Activated T-cell treated with anti-CD3 and anti-CD28 coated beads, Interleukin-2, amount 50 U/mL, for 4 hours (primary cell): ENCODE measurements at regions not wholly inside any gene's neighbourhood (a gene's known extent, or its start where the extent isn't known, plus 50 kb on each side); places are given as distances from the start of the nearest gene placed in this dataset.

ENCODE experiments used
- ATAC-seq, 2 donors: fragments of 200-7000 bp; cut with Tn5 transposase; one replicate each; pipeline ENCODE4 v1.10.0; 2021
- DNase-seq: peaks from one replicate; pipeline ENCODE4 v3.0.0-alpha.2; 2020
- H3K27me3 Mint-ChIP-seq: one replicate; pipeline ENCODE4 v1.8.0; 2021; ENCODE audit warnings: low read depth, mixed read lengths
- H3K36me3 Mint-ChIP-seq: one replicate; pipeline ENCODE4 v1.8.0; 2022; ENCODE audit warnings: mixed read lengths; ENCODE audit not compliant: insufficient read depth
- H3K4me1 Mint-ChIP-seq: one replicate; pipeline ENCODE4 v1.8.0; 2021; ENCODE audit warnings: low read depth, mixed read lengths
- H3K4me3 Mint-ChIP-seq: one replicate; pipeline ENCODE4 v1.8.0; 2021; ENCODE audit warnings: mild to moderate bottlenecking, moderate library complexity, mixed read lengths
- H3K9me3 Mint-ChIP-seq: one replicate; pipeline ENCODE4 v1.8.0; 2021; ENCODE audit warnings: mixed read lengths

DNA sequence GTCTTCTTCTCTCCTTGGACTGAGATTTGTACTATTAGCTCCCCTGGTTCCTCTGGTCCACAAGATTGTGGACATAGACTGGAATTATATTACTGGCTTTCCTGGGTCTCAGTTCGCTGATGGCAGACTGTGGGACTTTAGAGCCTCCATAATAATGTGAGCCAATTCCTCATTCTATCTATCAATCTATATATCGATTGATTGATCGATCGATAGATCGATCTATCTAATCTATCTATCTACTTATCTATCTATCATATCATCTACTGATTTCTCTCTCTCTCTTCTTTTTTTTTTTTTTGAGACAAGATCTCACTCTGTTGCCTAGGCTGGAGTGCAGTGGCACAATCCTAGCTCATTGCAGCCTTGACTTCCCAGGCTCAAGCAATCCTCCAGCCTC is 51.5 kb upstream of the DDR1 start:
- H3K36me3 Mint-ChIP-seq: no peaks in the 10 kb centered on the region
- no peak overlapping the region for H3K4me3 Mint-ChIP-seq
- DNase-seq (no peak), ATAC-seq (no peak)
- H3K4me1 Mint-ChIP-seq: peaks cover 70% of the 10 kb centered on the region
- H3K27me3 Mint-ChIP-seq: no peaks in the 10 kb centered on the region
- no peaks in the 10 kb centered on the region for H3K9me3 Mint-ChIP-seq

DNA sequence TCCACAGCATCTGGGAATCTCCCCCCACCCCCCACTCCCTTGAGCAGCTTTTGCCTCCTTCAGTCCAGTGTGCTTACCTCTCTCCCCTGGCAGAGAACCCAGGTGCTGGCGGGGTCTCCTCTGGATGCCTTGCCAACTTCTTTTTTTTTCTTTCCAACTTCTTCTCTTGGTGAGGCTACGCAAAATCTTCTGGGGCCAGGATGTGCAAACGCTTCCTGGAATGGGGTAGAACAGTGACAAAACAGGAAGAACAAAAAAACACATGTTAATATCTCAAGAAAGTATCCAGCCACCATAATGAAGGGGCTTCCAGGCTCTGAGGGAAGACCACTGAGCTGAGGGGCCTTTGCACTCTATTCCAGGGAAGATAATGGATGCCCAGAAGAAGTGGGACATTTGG is 53.9 kb upstream of the DDR1 start:
- no peak for DNase-seq
- Mint-ChIP-seq H3K4me3 (peak overlapping the region; percentile 91), H3K27me3 (no peaks in the 10 kb centered on the region), H3K9me3 (no peaks in the 10 kb centered on the region), H3K4me1 (peaks cover 82% of the 10 kb centered on the region), H3K36me3 (no peaks in the 10 kb centered on the region)
- ATAC-seq: no peak

DNA sequence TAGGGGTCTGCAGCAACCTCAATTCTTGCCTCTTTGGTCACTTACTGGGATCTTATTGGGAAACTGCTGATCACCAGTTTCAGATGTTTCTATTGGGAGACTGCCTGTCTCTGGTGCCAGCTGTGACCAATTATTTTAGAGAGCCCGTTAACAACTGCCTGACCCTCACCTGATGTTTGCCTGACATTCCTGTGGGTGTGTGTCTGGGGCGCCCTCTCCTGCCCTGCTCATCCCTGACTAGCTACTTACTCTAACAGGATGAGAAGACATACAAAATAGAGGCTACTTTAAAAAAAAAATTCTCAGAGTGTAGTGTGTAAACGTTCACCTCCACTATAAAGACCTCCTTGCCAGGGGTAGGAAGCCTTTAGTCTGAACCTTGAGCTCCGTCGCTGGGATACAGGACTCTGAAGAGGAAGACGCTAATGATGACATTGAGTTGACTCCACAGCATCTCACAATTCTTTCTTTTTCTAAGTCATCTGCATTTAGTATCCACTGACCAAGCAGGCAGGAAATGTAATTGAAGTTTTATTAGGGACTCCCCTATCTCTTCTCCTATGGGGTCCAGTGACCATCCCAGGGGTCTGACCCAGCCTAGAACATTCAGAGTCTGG is 54.6 kb upstream of the DDR1 start:
- ATAC-seq: peak in 1 of 2 donors; percentile 4

DNA sequence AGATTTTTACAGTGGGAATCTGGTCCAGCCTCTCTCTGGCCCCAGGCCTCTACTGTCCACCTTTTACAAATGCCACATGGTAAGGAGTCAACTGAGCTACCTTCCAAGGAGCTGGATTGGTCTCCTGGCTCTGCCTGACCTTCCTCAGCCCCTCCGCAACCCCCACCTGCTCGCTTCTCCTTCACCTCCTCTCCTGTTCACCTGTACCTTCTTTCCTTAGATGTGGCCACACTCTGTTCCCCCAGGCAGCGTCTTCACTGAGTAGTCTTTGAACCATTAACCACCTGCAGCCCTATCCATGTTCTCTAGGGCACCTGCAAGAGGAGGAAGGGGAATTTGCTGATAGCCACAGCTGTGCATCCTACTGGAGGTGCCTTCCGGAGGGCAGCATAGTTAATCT is 55.3 kb upstream of the DDR1 start:
- H3K4me3 Mint-ChIP-seq: peak overlapping the region; percentile 91
- ATAC-seq: no peak
- H3K4me1 Mint-ChIP-seq: peaks cover 78% of the 10 kb centered on the region
- no peaks in the 10 kb centered on the region for H3K27me3 Mint-ChIP-seq
- no peak for DNase-seq
- H3K36me3 Mint-ChIP-seq: peaks cover 6% of the 10 kb centered on the region
- no peaks in the 10 kb centered on the region for H3K9me3 Mint-ChIP-seq

More for the DNA sequence above, 54.6 kb upstream of the DDR1 start:
- peak overlapping the region; percentile 91 for H3K4me3 Mint-ChIP-seq
- DNase-seq: no peak
- peaks cover 1% of the 10 kb centered on the region for H3K36me3 Mint-ChIP-seq
- peaks cover 80% of the 10 kb centered on the region for H3K4me1 Mint-ChIP-seq
- H3K27me3 Mint-ChIP-seq: no peaks in the 10 kb centered on the region
- H3K9me3 Mint-ChIP-seq: no peaks in the 10 kb centered on the region

DNA sequence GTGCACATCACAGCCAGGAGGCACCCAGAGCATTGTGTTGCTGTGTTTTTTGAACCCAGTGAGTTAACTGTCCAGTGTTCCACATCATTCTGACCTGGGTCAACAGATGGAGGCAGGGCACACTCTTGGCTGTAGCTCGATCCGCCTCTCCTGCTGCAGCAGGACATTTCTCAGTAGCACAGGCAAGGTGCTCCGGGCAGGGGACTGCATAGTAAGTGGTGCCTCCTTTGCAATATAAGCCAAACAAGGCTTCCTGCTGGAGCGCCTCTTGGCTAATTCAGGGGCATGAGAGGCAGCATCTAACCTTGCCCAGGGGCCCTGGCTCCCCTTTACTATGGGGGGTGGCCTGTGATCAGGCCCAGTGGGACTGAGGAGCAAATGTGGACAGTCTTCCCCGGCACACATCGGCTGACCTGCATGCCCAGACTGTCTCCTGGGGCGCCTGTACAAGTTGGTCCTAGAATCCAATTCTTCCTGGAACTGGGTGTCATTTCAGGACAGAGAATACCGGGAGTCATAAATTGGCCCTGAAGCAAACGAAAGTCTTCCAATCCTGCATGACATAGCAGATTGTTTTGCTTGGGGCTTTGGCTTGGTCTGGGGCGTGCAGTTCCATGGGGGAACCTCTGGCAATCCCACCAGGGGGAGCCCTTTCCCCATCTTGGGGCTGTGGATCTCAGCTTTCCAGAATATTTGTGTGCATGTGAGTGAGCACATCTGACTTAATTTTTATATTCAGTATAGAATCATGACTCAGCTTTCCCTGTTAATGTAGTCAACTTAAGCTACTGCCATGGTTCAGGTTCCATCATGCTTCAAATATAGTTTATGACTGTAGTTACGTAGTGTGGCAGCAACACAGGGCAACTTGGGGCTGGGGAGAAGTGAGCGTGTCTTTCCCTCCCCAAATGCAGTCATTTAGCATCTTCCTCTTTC is 56.0 kb upstream of the DDR1 start:
- H3K36me3 Mint-ChIP-seq: peaks cover 9% of the 10 kb centered on the region
- H3K9me3 Mint-ChIP-seq: no peaks in the 10 kb centered on the region
- peaks cover 80% of the 10 kb centered on the region for H3K4me1 Mint-ChIP-seq
- H3K27me3 Mint-ChIP-seq: no peaks in the 10 kb centered on the region
- peak; percentile 83 to 84 for ATAC-seq
- peak; percentile 85 for DNase-seq
- H3K4me3 Mint-ChIP-seq: peak overlapping the region; percentile 91

DNA sequence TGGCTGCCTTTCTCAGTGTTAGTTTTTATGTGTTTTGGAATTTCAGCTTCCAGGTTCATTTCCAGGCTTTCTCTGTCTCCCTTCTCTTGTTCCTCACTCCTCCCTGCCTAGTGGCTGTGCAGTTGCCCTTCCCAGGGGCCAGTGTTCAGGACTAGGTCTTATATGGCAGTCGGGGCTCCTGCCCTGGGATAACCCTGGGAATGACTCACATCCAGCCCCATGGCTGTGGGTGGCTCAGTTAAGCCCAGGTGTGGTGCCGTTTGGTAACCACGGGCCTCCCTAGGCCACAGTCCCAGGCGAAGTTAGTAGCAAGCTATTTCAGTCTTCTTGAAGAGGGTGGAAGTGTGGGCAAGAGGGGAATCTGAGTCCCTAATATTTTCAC is 57.4 kb upstream of the DDR1 start:
- Mint-ChIP-seq H3K4me1 (peaks cover 81% of the 10 kb centered on the region), H3K27me3 (no peaks in the 10 kb centered on the region), H3K36me3 (peaks cover 10% of the 10 kb centered on the region), H3K9me3 (no peaks in the 10 kb centered on the region), H3K4me3 (peak overlapping the region; percentile 25)
- no peak for DNase-seq
- peak; percentile 37 to 45 for ATAC-seq

DNA sequence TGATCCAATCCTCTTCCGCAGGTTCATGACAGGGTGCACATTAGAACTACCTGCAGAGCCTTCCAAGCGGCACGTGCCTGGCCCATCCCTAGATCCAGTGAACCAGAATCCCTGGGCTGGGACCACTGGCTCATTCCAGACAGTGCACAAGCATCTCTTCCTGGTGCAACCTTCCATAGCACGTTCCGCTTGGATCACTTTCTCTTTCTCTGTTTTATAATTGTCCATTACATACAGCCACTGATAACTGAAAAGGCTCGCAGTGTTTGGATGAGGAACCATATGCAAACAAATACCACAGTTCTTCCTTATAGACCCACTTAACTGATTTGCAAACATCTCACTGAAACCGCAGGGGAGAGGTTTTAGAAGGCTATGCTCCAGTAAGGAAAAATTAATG is 59.6 kb upstream of the DDR1 start:
- H3K9me3 Mint-ChIP-seq: peaks cover under 1% of the 10 kb centered on the region
- H3K4me1 Mint-ChIP-seq: peaks cover 79% of the 10 kb centered on the region
- ATAC-seq (no peak), DNase-seq (no peak)
- no peak overlapping the region for H3K4me3 Mint-ChIP-seq
- H3K36me3 Mint-ChIP-seq: peaks cover 13% of the 10 kb centered on the region
- no peaks in the 10 kb centered on the region for H3K27me3 Mint-ChIP-seq

DNA sequence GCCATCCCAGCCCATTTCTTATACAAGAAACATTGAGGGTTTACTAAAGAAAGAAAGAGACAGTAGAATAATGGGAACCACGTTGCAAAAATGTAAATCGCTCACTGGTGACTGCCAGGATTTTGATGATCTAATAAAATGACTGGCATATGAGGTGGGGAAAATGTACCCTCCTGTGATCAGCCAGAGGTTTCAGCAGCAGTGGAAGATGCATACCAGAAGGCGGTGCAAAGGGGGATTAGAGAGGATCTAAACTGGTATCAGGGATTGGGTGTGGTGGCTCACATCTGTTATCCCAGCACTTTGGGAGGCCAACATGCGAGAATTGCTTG is 60.8 kb upstream of the DDR1 start:
- ATAC-seq: no peak
- no peak for DNase-seq
- Mint-ChIP-seq H3K9me3 (peaks cover 4% of the 10 kb centered on the region), H3K27me3 (no peaks in the 10 kb centered on the region), H3K4me3 (no peak overlapping the region), H3K4me1 (peaks cover 79% of the 10 kb centered on the region), H3K36me3 (peaks cover 20% of the 10 kb centered on the region)

DNA sequence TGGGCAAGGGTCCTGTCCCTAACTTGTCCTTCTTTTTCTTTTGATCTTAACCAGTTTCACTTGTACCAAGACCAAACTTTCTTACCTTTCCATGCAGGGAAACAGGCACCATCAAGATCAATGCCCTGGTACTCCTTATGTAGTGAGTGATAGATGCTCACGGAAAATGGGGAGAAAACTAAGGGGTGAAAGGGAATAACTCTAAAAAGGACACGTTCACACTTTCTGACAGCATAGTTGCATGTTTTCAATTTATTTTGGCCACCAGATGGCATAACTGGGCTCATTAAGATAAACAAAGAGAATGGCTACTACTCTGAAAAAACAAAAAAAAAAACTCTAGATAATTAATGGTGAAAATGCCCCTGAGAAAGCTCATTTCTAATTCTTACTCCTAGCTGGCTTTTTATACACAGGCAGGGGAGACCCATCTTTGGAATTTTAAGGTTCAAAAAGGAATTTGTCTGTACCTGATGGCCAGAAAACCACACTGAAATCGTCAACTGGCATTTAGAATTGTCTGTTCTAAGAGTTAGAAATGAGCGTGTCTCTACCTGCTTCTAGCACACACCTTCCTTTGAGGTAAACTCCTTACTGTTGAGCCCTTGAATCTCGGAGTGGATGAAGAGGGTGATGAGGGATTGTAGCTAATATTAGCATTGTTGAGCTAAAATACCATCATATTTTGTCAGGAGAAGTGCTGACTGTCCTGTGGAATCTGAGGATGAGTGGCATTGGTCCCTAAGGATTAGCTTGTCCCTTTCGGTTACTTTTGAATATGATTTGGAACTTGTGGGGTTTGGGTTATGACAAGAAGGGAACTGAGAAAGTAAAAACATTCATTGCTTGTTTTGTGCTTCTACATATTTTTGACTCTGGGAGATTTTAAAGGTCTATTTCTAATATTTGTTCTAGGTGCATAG is 62.2 kb upstream of the DDR1 start:
- Mint-ChIP-seq H3K4me3 (no peak overlapping the region), H3K9me3 (peaks cover 4% of the 10 kb centered on the region), H3K27me3 (no peaks in the 10 kb centered on the region), H3K36me3 (peaks cover 24% of the 10 kb centered on the region), H3K4me1 (peaks cover 78% of the 10 kb centered on the region)
- no peak for ATAC-seq
- no peak for DNase-seq

DNA sequence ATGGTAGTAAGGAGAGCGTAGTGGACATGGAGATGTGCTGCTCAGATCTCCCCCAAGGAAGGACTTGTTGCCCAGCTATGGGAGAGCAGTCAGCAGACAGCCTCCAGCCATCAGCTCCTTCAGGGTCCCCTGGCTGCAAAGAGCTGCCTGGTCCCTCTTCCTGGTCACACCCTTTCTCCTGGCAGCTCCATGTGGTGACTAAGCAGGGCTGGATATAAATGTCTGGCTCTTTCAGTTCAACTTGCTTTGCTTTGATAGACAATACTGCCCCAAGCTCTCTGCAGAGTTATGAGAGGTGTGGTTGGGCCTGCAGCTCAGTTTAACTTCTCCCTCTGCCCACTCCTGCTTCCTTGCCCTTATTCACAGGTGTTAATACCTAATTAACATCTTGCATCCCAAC is 64.1 kb upstream of the DDR1 start:
- ATAC-seq (no peak), DNase-seq (no peak)
- peak overlapping the region; percentile 73 for H3K4me3 Mint-ChIP-seq
- no peaks in the 10 kb centered on the region for H3K27me3 Mint-ChIP-seq
- peaks cover 4% of the 10 kb centered on the region for H3K9me3 Mint-ChIP-seq
- H3K36me3 Mint-ChIP-seq: peaks cover 28% of the 10 kb centered on the region
- peaks cover 80% of the 10 kb centered on the region for H3K4me1 Mint-ChIP-seq

DNA sequence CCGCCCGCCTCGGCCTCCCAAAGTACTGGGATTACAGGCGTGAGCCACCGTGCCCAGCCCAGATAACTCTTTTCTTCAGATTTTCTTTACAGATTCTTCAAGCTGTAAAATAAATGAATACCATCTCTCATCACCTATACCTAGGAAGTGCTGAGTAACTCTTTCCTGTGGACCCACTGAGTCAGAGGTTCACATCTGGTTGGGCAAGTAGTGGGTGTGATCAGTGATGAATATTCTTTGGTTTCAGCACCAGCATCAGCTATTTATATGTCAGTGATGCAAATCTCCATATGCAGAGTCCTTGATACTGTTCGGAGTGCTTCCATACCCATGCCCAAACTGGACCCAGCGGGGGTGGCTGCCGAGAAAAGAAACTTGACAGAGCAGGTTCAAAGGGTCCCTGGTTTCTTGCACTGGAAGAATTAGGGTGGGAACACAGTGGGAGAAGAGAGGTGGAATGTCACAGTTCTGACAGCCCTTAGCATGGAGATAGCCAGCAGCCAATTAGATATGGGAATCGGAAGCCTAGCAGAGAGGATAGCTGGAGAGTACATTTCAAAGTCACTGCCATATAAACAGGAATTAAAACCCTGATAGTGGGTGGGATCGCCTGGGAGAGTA is 64.9 kb upstream of the DDR1 start:
- Mint-ChIP-seq H3K9me3 (peaks cover 4% of the 10 kb centered on the region), H3K27me3 (no peaks in the 10 kb centered on the region), H3K4me3 (peak overlapping the region; percentile 73), H3K4me1 (peaks cover 82% of the 10 kb centered on the region), H3K36me3 (peaks cover 24% of the 10 kb centered on the region)
- ATAC-seq (peak; percentile 75 to 81), DNase-seq (peak; percentile 60)

DNA sequence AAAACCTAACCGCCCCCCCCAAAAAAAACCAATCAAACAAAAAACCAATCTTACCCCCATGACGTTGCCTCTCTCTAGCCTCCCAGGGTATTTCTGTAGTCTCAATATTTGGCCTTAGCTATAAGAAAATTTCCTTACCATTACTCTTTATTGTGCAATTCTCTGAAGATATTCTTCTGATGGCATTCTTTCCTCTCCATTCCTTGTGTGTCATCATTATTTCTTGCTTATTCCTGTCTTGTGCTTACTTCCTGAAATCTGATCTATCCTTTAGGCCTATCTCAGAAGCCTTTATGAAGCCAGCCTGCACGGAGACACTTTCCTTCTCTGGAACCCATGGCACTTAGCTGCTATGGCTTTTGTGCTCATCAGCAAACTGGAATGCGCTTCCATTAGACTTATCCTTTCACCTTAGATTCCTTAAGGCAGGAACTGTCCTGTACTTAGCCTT is 65.9 kb upstream of the DDR1 start:
- Mint-ChIP-seq H3K27me3 (no peaks in the 10 kb centered on the region), H3K4me1 (peaks cover 85% of the 10 kb centered on the region), H3K4me3 (no peak overlapping the region), H3K9me3 (peaks cover 4% of the 10 kb centered on the region), H3K36me3 (peaks cover 21% of the 10 kb centered on the region)
- DNase-seq (no peak), ATAC-seq (no peak)

DNA sequence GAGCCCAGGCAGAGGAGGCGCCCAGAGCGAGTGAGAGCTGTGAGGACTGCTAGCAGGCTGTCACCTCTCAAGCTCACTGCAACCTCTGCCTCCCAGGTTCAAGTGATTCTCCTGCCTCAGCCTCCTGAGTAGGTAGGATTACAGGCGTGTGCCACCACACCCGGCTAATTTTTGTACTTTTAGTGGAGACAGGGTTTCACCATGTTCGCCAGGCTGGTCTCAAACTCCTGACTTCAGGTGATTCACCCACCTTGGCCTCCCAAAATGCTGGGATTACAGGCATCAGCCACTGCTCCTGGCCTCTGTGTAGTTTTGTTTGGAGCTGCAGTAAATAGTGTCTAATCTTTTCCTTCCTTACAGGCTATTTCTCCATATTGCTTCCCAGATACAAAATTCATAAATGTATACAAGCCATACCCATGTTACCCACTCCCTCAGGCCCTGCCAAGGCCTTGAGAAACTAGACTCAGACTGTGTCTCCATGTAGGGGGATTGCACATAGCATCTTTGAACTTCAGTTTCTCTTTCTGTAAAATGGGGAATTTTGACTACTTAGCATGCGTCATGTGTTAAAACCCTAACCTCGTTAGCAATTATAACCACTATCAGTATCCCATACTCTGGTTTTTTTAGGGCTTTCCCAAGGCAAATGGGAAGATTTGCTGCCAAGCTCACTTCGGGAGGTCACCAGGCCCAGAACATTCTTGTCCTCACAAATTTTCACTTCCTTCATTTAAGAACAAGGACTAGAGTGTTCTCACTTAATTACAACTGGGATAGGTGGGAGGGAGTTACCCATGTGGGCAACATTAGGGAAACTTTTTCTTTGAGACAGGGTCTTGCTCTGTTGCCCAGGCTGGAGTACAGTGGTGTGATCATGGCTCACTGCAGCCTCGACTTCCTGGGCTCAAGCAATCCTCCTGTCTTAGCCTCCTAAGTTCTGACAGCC is 67.3 kb upstream of the DDR1 start:
- Mint-ChIP-seq H3K27me3 (no peaks in the 10 kb centered on the region), H3K9me3 (peaks cover 4% of the 10 kb centered on the region), H3K4me3 (peak overlapping the region; percentile 35), H3K4me1 (peaks cover 90% of the 10 kb centered on the region), H3K36me3 (peaks cover 18% of the 10 kb centered on the region)
- DNase-seq (no peak), ATAC-seq (peak; percentile 65 to 72)
